Natural killer cell treated with Interleukin-12 subunit alpha and Interleukin-12 subunit beta and Interleukin-15 and Interleukin-18, amount 100 ng/mL, for 72 hours (primary cell): ENCODE measurements at regions not wholly inside any gene's neighbourhood (a gene's known extent, or its start where the extent isn't known, plus 50 kb on each side); places are given as distances from the start of the nearest gene placed in this dataset.
A peak's percentile ranks its signal among the peaks of the same experiment; 100 is the strongest.

Experiments used
- ATAC-seq, 2 donors: fragments of 150-1000 bp; cut with Tn5 transposase in 1 of 2; sonication (Bioruptor Pico), chemical (Tn5 transposase) in 1 of 2; 2 replicates each; pipeline ENCODE4 v1.10.0; 2021
- DNase-seq: peaks from one replicate; pipeline ENCODE4 v3.0.0; 2022; ENCODE audit warnings: low spot score
- H3K27ac Mint-ChIP-seq, 2 donors: 1 replicate in 1 of 2; 2 replicates in 1 of 2; pipeline ENCODE4 v1.8.0; 2022; ENCODE audit warnings: mixed read lengths in 2 of 2, mild to moderate bottlenecking in 1 of 2, moderate library complexity in 1 of 2
- H3K27me3 Mint-ChIP-seq, 2 donors: 1 replicate in 1 of 2; 2 replicates in 1 of 2; pipeline ENCODE4 v1.8.0; 2022; ENCODE audit warnings: mixed read lengths in 2 of 2
- H3K36me3 Mint-ChIP-seq: one replicate; pipeline ENCODE4 v1.8.0; 2022; ENCODE audit warnings: mixed read lengths
- H3K4me1 Mint-ChIP-seq, 2 donors: 1 replicate in 1 of 2; 2 replicates in 1 of 2; pipeline ENCODE4 v1.8.0; 2022; ENCODE audit warnings: low read depth in 2 of 2, mixed read lengths in 2 of 2, mild to moderate bottlenecking in 1 of 2
- H3K4me3 Mint-ChIP-seq: one replicate; pipeline ENCODE4 v1.8.0; 2022; ENCODE audit warnings: mixed read lengths
- H3K9me3 Mint-ChIP-seq: 2 replicates; pipeline ENCODE4 v1.8.0; 2022; ENCODE audit warnings: mixed read lengths

GRCh38 chr16:59192551-59193199 is 458.6 kb upstream of the GOT2 start:
- Mint-ChIP-seq H3K4me3 (no peak overlapping the region), H3K9me3 (no peaks in the 10 kb centered on the region), H3K27me3 (no peaks in the 10 kb centered on the region), H3K27ac (no peak overlapping the region), H3K36me3 (no peaks in the 10 kb centered on the region), H3K4me1 (no peaks in the 10 kb centered on the region)
- DNase-seq = no peak
- no peak for ATAC-seq

GRCh38 chr16:59190731-59191130 is 456.6 kb upstream of the GOT2 start:
- Mint-ChIP-seq H3K36me3 (no peaks in the 10 kb centered on the region), H3K27me3 (no peaks in the 10 kb centered on the region), H3K4me3 (no peak overlapping the region), H3K4me1 (no peaks in the 10 kb centered on the region), H3K27ac (no peak overlapping the region), H3K9me3 (no peaks in the 10 kb centered on the region)
- no peak for ATAC-seq
- no peak for DNase-seq

- no peaks in the 10 kb centered on the region for H3K27me3 Mint-ChIP-seq
- H3K9me3 Mint-ChIP-seq = no peaks in the 10 kb centered on the region
- H3K36me3 Mint-ChIP-seq = no peaks in the 10 kb centered on the region
- H3K4me3 Mint-ChIP-seq = no peak overlapping the region
- no peak overlapping the region for H3K27ac Mint-ChIP-seq
- no peak for ATAC-seq
- no peak for DNase-seq
- H3K4me1 Mint-ChIP-seq = no peaks in the 10 kb centered on the region
Measured at GRCh38 chr16:59188029-59188428, 453.9 kb upstream of the GOT2 start.

- Mint-ChIP-seq H3K4me1 (no peaks in the 10 kb centered on the region), H3K36me3 (no peaks in the 10 kb centered on the region), H3K27ac (no peak overlapping the region), H3K27me3 (no peaks in the 10 kb centered on the region), H3K4me3 (no peak overlapping the region), H3K9me3 (no peaks in the 10 kb centered on the region)
- peak; percentile 20 to 43 for ATAC-seq
- DNase-seq = no peak
Measured at GRCh38 chr16:59181821-59182420, 447.8 kb upstream of the GOT2 start.

- H3K27ac Mint-ChIP-seq = no peak overlapping the region
- H3K4me1 Mint-ChIP-seq = no peaks in the 10 kb centered on the region
- no peak overlapping the region for H3K4me3 Mint-ChIP-seq
- H3K27me3 Mint-ChIP-seq = no peaks in the 10 kb centered on the region
- no peaks in the 10 kb centered on the region for H3K36me3 Mint-ChIP-seq
- DNase-seq = no peak
- H3K9me3 Mint-ChIP-seq = peaks cover 4% of the 10 kb centered on the region
- no peak for ATAC-seq
Measured at GRCh38 chr16:59180083-59180476, 446.0 kb upstream of the GOT2 start.

GRCh38 chr16:59179446-59180082 is 445.4 kb upstream of the GOT2 start:
- no peaks in the 10 kb centered on the region for H3K36me3 Mint-ChIP-seq
- peaks cover 4% of the 10 kb centered on the region for H3K9me3 Mint-ChIP-seq

GRCh38 chr16:59173408-59173831 is 439.3 kb upstream of the GOT2 start:
- H3K27ac Mint-ChIP-seq = no peak overlapping the region
- H3K9me3 Mint-ChIP-seq = peaks cover 10% of the 10 kb centered on the region
- no peaks in the 10 kb centered on the region for H3K4me1 Mint-ChIP-seq
- DNase-seq (no peak), ATAC-seq (no peak)
- no peaks in the 10 kb centered on the region for H3K36me3 Mint-ChIP-seq
- H3K27me3 Mint-ChIP-seq = peaks cover 0 to 6% of the 10 kb centered on the region in 2 donors
- H3K4me3 Mint-ChIP-seq = no peak overlapping the region

More at GRCh38 chr16:59179446-59180082, 445.4 kb upstream of the GOT2 start:
- H3K27ac Mint-ChIP-seq = no peak overlapping the region
- DNase-seq (no peak), ATAC-seq (no peak)
- H3K4me1 Mint-ChIP-seq = no peaks in the 10 kb centered on the region
- H3K27me3 Mint-ChIP-seq = no peaks in the 10 kb centered on the region
- H3K4me3 Mint-ChIP-seq = no peak overlapping the region

GRCh38 chr16:59170099-59170712 is 436.1 kb upstream of the GOT2 start:
- Mint-ChIP-seq H3K27me3 (peaks cover 0 to 6% of the 10 kb centered on the region in 2 donors), H3K9me3 (peaks cover 6% of the 10 kb centered on the region), H3K27ac (no peak overlapping the region), H3K4me3 (no peak overlapping the region), H3K4me1 (no peaks in the 10 kb centered on the region), H3K36me3 (no peaks in the 10 kb centered on the region)
- ATAC-seq = no peak
- no peak for DNase-seq

GRCh38 chr16:59169168-59169567 is 435.1 kb upstream of the GOT2 start:
- H3K9me3 Mint-ChIP-seq = peaks cover 6% of the 10 kb centered on the region
- H3K27me3 Mint-ChIP-seq = peaks cover 0 to 6% of the 10 kb centered on the region in 2 donors
- no peak overlapping the region for H3K27ac Mint-ChIP-seq
- H3K36me3 Mint-ChIP-seq = no peaks in the 10 kb centered on the region
- H3K4me3 Mint-ChIP-seq = no peak overlapping the region
- no peaks in the 10 kb centered on the region for H3K4me1 Mint-ChIP-seq
- ATAC-seq (no peak), DNase-seq (no peak)

GRCh38 chr16:59168461-59169114 is 434.5 kb upstream of the GOT2 start:
- Mint-ChIP-seq H3K9me3 (peaks cover 6% of the 10 kb centered on the region), H3K4me1 (no peaks in the 10 kb centered on the region), H3K4me3 (no peak overlapping the region), H3K27ac (no peak overlapping the region), H3K36me3 (no peaks in the 10 kb centered on the region), H3K27me3 (peaks cover 0 to 6% of the 10 kb centered on the region in 2 donors)
- no peak for ATAC-seq
- DNase-seq = no peak

- Mint-ChIP-seq H3K36me3 (no peaks in the 10 kb centered on the region), H3K9me3 (no peaks in the 10 kb centered on the region)
Measured at GRCh38 chr16:59164461-59164860, 430.3 kb upstream of the GOT2 start.

GRCh38 chr16:59163371-59164055 is 429.4 kb upstream of the GOT2 start:
- Mint-ChIP-seq H3K4me1 (no peaks in the 10 kb centered on the region), H3K4me3 (no peak overlapping the region), H3K9me3 (no peaks in the 10 kb centered on the region), H3K27ac (no peak overlapping the region), H3K27me3 (no peaks in the 10 kb centered on the region), H3K36me3 (no peaks in the 10 kb centered on the region)
- ATAC-seq = no peak
- DNase-seq = no peak

More at GRCh38 chr16:59164461-59164860, 430.3 kb upstream of the GOT2 start:
- Mint-ChIP-seq H3K27me3 (no peaks in the 10 kb centered on the region), H3K27ac (no peak overlapping the region), H3K4me1 (no peaks in the 10 kb centered on the region), H3K4me3 (no peak overlapping the region)
- ATAC-seq (no peak), DNase-seq (no peak)

- no peak overlapping the region for H3K27ac Mint-ChIP-seq
Measured at GRCh38 chr16:59161679-59162078, 427.6 kb upstream of the GOT2 start.

More at GRCh38 chr16:59161679-59162078, 427.6 kb upstream of the GOT2 start:
- no peaks in the 10 kb centered on the region for H3K27me3 Mint-ChIP-seq
- H3K36me3 Mint-ChIP-seq = no peaks in the 10 kb centered on the region
- ATAC-seq (no peak), DNase-seq (no peak)
- no peaks in the 10 kb centered on the region for H3K9me3 Mint-ChIP-seq
- no peaks in the 10 kb centered on the region for H3K4me1 Mint-ChIP-seq
- no peak overlapping the region for H3K4me3 Mint-ChIP-seq
